Spleen (tissue), 7 donors: ENCODE measurements at regions not wholly inside any gene's neighbourhood (a gene's known extent, or its start where the extent isn't known, plus 50 kb on each side); places are given as distances from the start of the nearest gene placed in this dataset.

Experiments used
- POLR2A ChIP-seq, 3 donors: fragments of 450-650 bp; IDR thresholded peaks; one replicate each; pipeline ENCODE4 v1.5.1; 2017; ENCODE audit warnings: antibody characterized with exemption in 3 of 3, mild to moderate bottlenecking in 1 of 3
- POLR2AphosphoS5 ChIP-seq, 3 donors: sonication (generic); formaldehyde crosslinking; IDR thresholded peaks; one replicate each; pipeline ENCODE4 v1.5.1; 2017; ENCODE audit warnings: antibody characterized with exemption in 3 of 3
- TF ChIP-seq, protein P1 (sequence below), 11 experiments: fragments of 200-600 bp in 7 of 11; fragments of 450-650 bp in 4 of 11; sonication (generic) in 4 of 11; IDR thresholded peaks in 8 of 11; conservative IDR thresholded peaks in 3 of 11; 1 replicate in 7 of 11; 2 replicates in 4 of 11; pipeline versions ENCODE4 v1.4.0 to v1.8.0; 2016 to 2021; ENCODE audit warnings: antibody characterized with exemption in 11 of 11, inconsistent platforms in 4 of 11, mild to moderate bottlenecking in 1 of 11
- donor health status: DM: no; HTN: no; CAD: no; lungs with moderate emphysema.
- donor health status: DM: no; HTN: no; CAD: no.
- donor health status: DM: no; HTN: no; CAD: no.

DNA sequence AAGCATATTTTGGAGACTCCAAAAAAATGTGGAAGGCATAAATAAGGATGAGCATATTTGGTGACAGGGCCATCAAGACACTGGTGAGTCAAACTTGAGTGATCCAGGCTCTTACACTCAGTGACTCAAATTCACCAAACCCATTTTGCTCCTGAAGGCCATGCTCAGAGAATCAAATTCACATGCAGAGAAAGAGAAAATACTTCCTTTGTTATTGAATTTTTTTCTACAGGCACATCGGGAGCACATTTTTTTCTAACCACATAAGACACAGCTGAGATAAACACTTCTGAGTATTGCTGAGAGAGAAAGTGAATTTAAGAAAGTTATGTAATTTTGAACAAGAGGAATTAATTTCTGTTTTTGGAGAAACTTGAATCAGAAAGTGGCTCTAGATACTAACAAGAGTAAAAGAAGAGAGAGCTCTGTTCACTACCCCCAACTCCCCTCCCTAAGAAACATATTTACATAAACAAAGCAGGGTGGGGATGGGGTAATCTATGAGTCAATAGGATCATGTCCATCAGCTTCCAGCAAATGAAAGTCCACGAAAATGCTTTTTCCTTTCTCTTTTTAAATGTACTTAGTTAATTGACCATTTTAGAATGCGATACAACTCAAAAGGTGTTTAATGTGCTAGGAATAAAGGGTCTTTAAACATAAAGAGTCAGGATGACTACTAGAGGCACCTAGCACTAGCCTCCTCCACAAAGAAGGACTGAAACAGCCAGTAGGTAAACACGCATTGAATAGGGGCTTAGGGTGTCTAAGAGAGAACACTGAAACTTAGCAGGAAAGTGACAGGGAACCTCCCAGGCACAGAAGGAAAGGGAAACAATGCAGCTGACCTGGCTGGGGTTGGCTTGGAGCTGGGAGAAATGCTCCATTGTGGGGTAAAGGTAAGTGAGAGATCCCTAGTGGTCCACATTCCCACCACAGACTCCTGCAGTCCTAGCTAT is 152.3 kb downstream of the KCNE4 start:
- TF ChIP-seq, protein P1, sequence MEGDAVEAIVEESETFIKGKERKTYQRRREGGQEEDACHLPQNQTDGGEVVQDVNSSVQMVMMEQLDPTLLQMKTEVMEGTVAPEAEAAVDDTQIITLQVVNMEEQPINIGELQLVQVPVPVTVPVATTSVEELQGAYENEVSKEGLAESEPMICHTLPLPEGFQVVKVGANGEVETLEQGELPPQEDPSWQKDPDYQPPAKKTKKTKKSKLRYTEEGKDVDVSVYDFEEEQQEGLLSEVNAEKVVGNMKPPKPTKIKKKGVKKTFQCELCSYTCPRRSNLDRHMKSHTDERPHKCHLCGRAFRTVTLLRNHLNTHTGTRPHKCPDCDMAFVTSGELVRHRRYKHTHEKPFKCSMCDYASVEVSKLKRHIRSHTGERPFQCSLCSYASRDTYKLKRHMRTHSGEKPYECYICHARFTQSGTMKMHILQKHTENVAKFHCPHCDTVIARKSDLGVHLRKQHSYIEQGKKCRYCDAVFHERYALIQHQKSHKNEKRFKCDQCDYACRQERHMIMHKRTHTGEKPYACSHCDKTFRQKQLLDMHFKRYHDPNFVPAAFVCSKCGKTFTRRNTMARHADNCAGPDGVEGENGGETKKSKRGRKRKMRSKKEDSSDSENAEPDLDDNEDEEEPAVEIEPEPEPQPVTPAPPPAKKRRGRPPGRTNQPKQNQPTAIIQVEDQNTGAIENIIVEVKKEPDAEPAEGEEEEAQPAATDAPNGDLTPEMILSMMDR (IDR thresholded peaks at IDR 0.05 in 8 of 11, conservative IDR thresholded peaks at IDR 0.05 in 3 of 11), result no peak
- TF ChIP-seq POLR2AphosphoS5 (IDR thresholded peaks at IDR 0.05) (no peak), POLR2A (IDR thresholded peaks at IDR 0.05) (no peak)
